Esophagus mucosa (tissue), 1 donor: ENCODE measurements at regions not wholly inside any gene's neighbourhood (a gene's known extent, or its start where the extent isn't known, plus 50 kb on each side); places are given as distances from the start of the nearest gene placed in this dataset.
"Not testable (repeated sequence)": the region's sequence is repeated elsewhere in the genome, so short reads cannot be mapped to it uniquely, and the experiment has no call there.

Experiments
- ATAC-seq: fragments of 200-7000 bp; cut with Tn5 transposase; one replicate; pipeline ENCODE4 v1.9.1; 2020
- donor health status: DM: yes; HTN: yes; CAD: no.

DNA sequence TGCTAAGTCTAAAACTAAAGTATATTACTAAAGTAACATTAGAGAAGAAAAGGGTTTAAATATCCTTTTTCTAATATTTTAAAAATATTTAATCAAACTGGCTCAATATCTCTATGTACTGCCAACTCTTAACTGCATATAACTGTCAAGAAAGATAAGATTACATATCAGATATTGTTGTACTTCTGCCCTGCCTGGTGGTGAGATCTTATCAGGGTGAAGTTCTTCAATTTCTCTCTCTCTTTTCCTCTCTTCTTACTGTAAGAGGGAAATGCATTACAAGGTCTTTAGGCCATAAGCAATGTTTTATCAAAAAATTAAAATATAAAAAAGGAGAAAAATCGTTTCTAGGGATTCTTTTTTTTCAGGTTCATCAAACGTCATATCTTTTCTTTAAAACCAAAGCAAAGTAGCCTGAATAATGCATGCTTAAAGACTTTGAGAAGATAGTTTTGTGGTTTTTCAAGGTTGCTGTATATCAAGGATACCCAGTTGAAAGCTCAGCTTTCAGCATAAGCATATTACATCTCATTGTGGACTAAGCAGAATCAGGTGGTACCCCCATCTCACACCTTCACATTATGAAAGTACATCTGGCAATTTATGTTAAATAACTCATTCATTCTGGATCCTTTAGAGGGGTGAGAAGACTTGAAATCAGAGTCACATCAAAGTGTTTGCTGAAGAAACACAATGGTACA, 1625.7 kb upstream of the SLC10A2 start:
- ATAC-seq: no peak

DNA sequence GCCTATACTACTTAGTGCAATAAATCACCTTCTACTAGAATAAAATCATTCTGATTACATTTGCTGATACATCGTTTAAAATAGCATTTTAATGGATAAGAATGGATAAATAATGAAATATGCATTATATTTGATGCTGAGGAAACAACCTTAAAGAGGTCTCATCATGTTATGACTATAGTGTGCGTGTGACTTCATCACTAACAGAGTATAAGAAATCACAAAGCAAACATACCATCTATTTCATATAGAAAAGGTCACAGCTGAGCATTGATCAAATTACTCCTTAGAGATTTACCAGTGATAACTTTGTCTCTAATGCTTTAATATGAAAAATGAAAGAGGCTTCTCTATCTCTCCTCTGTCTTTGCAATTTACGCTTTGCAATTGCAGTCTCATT, 1620.3 kb upstream of the SLC10A2 start:
- no peak for ATAC-seq

DNA sequence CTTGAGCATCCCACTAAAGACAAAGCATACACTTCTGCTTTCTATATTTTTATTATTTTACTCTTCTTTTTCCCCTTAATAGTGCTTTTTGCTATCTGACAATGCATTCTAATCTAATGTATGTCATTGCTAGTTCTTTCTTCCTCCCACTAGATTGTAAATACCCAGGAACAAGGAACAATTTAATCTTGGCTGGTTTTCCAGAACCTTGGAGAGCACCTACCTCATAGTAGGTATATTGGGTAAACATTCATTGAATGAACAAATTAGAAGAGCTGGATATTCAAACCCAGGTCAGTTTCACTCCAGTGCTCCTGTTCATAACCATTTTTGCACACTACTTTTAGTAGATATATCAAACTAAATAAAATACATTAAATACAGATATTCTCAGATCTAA, 1617.6 kb upstream of the SLC10A2 start:
- ATAC-seq: no peak

DNA sequence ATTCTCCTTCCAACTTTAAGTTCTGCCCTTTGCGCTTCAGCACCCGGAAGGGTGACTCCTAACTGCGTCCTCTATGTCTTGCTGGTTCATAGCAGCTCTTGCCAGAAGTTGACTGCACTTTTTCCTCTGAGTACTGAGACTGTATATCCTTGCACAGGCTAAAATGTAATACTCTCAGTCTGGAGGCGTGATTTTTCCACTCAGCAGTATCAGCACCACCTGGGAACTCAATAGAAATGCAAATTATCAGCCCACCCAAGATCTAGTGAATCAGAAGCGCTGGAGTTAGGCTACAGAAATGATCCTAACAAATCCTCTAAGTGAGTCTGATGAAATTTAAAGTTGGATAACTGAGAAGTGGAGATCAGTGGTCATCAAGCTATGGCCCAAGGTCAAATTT, 1611.9 kb upstream of the SLC10A2 start:
- ATAC-seq: no peak

DNA sequence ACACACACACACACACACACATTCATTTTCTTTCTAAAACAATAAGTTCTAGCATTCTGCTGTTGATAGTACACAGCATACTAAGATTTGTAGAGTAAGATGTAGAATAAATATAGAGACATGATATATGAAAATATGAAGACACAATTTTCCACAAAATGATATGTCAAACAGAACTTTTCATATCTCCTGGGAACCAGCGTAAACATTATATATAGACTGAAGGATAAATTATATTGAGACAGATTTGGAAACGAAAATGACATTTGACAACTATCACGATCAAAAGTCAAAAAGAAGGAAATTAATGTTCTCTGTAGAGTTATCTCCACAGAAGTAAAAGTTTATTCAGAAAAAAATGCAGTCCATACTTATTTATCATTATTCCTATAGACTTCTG, 1605.7 kb upstream of the SLC10A2 start:
- no peak for ATAC-seq

DNA sequence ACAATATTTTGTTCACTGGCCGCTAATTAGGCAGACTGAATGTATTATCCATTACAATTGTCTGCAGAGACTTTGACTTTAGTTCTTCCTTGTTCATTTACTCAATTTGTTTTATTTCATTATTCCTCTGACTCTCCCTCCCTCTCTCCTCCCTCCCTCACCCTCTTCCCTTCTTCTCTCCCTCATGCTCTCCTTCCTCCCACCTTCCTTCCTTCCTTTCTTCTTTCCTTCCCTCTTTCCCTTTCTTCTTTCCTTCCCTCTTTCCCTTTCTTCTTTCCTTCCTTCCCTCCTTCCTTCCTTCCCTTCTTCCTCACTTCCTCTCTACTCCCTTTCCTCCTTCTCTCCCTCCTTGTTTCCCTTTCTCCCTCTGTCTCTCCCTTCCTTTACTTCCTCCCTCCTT, 1591.0 kb upstream of the SLC10A2 start:
- ATAC-seq: no peak

DNA sequence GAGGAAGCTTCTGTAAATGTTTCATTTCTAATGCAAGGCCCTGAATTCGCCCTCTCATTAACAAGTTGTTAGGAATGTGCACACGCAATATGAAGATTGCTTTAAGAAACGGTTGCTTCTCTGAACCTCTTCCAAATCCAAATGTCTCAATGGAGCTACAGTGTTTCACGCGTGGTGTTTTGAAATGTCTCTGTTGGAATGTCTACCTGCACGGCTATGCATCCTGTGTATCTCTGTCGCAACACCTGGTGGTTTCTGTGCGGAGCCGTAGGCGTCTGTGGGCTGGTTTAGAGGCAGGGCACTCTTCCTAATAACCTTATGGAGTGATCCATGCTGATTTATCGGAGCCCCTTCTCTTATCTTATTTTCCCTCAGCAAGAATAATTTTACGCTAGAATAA, 1584.2 kb upstream of the SLC10A2 start:
- no peak for ATAC-seq

DNA sequence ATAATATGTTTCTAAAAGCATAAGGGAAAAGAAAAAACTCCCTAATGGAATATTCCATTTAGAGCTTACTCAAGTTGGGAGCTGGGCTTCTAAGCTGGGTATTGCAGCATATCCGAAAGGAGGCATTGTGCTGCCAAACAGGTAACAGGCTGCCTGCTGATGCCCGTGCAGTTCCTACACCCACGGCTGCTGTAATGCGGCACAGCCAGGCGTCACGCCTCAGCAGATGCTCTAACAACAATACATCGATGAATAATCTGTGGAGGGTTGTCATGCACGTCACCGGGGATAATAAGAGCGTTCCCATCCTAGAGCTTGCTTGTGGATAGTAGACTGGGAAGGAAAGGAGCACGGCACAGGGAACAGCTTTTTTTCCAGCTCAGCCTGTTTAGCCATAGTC, 1582.1 kb upstream of the SLC10A2 start:
- no peak for ATAC-seq

DNA sequence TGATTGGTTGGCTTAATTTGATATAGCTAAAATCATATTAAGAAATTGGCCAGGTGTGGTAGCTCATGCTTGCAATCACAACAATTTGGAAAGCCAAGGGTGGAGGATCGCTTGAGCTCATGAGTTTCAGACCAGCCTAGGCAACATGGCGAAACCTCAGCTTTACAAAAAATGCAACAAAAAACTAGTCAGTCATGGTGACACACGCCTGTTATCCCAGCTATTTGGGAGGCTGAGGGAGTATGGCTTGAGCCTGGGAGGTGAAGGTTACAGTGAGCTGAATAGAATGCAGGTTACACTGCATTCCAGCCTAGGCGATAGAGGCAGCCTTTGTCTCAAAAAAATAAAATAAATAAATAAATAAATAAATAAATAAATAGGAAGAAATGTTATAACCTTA, 1579.6 kb upstream of the SLC10A2 start:
- ATAC-seq: no peak

DNA sequence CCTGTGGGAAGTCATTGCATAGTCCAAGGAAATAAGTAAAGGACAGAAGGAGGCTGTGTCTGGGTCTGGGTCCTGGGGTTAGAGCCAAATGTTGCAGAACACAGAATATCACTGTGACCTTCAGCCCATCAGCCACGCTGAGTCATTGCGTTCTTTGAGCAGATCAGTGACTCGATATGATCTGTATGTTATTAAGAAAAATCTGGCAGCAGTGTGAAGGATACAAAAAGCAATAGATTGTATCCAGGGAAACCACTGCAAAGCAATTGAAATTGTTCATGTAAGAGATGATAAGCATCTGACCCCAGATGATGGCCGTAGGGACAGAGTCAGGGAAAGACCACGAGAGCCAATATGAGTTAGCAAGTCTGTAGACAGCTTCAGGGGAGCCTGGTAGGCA, 1575.1 kb upstream of the SLC10A2 start:
- no peak for ATAC-seq

DNA sequence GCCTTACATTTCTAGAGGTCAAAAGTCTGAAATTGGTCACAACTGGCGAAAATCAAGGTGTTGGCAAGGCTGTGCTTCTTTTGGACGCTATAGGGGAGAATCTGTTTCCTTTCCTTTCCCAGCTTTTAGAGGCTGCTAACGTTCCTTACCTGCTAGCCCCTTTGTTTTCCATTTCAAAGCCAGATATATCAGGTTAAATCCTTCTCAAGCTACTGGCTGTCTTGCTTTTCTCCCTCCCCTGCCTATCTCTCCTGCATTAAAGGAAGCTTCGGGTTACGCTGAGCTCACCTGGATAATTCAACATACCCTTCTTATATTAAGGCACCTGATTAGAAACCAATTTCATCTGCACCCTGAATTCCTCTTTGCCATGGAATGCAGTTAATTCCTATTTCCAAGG, 1569.7 kb upstream of the SLC10A2 start:
- no peak for ATAC-seq

DNA sequence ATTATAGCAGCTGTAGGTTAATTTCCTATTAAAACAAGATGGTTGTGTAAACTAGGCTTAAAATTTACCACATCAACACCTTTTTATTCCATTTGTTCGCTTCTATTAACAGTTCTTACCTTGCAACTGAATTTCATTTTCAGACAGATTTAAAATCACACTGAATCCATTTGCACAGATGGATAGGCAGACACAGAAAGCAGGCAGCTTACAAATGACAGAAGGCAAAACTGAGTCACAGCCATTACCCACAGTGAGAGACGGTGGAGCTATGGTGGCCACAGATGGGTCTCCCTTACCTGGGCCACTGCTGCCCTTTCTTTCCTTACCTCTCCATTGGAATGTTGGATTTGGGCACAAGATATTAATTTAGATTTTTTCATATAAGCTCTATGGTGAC, 1567.8 kb upstream of the SLC10A2 start:
- no peak for ATAC-seq

DNA sequence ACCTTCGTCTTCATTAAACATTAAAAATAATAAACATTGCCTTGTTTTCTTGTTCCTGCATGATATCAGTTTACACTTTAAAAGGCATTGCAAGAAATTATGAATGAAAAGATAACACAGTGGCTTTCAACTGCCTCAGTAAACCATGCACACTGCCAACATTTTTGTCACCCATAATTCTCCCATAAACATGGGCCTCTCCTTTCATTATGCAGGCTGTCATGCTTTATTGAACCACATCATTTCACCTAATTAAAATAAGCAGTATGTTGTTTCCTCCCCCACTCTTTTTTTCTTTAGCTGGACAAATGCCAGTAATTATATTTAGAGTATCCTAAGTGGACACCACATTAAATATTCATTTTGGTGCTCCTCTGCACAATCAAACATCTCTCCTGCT, 1566.5 kb upstream of the SLC10A2 start:
- ATAC-seq: no peak

DNA sequence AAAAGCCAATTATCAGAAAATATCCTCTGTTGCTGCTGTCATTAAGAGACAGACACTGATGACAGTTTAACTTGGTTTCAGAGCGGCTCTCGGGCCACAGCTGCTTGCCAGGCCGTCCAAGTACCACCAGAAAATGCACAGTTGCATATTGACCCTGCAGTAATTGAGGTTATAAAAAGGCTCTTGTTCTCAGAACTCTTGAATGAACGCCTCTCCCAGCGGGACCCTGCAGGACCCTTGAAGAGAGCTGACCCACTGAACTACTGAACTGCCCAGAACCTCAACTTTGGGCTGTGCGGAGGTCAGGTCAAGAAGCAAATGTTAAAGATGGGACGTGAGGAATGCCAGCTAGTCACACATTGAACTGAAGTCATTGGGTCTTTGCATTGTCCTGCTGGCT, 1559.0 kb upstream of the SLC10A2 start:
- no peak for ATAC-seq

DNA sequence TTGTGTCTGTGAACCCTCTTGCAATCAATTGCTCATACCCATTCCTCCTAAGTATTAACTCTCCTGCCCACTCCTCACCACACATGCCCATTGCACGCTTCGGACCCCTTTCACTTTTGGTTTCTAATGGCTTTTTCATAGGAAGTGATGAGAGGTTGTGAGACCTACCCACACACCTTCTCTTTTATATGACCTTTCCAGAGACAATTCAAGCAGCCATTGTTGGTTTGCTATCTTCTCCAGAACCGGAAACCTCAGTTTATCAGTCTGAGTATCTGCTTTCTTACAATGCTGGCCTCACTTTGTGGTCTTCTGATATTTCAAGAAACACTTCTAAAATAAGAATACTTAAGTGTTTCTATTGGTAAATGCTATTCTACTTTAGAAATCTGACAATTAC, 1550.8 kb upstream of the SLC10A2 start:
- ATAC-seq: no peak

DNA sequence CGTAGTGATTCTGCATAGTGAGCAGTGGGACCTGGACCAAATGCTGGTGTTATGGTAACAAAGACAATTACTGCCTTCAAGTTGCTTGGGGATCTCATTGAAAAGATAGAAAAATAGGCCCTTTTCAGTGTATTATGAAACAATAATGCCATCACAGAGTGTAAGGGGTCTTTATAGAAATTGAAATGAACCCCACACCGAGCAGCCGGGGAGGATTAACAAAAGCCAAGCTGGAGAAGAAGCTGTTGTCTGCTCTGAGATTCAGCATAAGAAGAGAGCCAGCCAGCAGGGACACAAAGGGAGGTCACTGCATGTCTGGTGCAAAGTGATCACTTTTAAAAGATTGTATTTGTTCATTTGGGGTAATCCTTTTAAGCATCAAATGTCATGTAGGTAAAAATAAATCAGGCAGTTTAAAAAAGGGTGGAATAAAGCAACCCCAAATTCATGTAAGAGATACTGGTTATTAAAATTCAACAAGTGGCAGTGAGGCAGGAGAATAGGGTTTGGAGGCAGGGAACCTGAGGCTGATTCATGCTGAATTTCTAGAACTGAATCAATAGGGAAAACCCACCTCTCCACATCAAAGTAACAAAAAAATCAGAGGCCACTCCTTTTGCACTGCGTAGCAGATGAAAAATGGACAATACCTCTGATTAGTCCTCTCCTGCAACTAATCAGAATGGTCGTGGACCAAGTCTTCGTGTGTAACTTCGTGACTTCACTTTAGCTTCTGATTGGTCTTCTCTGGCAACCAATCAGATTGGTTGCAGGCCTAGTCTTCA, 1548.3 kb upstream of the SLC10A2 start:
- no peak for ATAC-seq

DNA sequence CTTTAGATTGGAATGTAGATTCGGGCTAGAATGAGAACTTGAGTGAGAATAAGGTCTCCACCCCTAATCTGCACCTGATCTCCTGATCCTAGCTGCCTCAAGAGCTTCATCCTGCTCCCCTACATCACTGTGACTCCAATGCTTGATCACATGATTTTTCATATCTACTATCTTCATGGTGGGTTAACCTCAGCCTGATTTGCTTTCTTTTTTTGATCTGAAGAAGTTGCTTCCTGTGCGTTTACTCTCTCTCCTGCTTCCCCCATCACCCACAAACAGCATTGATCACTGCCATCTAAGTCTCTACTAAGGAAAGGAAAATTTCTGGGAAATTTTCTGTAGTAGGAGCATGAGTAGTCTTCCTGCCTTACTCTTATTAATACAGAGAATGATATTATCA, 1542.1 kb upstream of the SLC10A2 start:
- no peak for ATAC-seq

DNA sequence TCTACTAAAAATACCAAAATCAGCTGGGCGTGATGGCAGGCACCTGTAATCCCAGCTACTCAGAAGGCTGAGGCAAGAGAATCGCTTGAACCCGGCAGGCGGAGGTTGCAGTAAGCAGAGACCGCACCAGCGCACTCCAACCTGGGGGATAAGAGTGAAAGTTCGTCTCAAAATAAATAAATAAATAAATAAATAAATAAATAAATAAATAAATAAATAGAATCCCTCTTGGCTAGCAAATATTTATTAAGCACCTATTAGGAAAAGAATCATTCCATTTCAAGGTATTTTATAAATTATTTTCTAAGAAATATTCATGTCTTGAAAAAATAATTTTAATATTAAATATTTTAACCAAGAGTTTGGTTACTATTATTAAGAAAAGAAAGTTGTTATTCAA, 1539.2 kb upstream of the SLC10A2 start:
- ATAC-seq: not testable (repeated sequence)

DNA sequence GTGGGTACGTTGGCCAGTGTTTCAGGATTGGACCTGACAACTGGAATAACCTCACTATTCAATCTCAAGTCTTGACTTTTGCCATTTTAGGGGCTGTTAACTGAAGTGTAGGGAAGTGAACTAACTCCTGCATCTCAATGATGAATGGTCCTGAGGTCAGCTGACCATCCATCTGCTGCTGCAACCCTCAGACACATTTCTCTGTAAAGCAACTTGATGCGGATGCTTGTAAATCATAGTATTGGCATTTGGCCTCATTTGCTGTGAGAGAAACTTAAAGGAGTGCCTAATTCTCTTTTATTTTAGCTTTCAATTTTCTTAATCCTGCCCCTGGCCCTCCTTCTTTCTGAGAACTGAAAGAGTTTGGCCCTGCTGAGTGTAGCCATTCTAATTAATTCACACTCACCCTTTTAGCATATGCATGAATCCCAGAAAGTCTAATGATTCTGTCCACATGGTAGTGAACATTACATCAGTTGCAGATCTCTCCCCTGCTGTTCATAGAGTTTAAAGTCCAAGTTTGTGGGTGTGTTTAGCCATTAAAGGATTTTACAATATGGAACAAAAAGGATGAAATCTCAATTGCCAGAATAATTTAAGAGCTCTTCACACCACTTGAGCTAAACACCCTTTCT, 1531.4 kb upstream of the SLC10A2 start:
- ATAC-seq: no peak

DNA sequence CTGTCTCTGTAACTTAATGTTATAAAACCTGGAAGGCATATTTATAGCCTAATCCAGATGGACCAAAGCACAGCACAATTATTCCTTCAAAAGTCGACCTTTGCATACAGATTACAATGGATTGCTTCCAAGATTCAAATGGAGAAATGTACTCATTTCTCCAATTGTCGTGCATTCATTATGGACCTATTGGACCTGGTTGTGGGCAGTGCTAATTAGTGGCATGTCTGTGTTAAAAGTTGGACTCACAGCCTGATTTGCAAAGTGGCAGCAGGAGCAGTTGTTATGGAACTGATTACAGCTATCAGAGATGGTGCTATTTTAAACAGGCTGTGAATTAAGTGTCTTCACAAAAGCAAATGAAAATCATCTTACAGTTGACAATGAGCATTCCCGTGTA, 1529.3 kb upstream of the SLC10A2 start:
- ATAC-seq: no peak

DNA sequence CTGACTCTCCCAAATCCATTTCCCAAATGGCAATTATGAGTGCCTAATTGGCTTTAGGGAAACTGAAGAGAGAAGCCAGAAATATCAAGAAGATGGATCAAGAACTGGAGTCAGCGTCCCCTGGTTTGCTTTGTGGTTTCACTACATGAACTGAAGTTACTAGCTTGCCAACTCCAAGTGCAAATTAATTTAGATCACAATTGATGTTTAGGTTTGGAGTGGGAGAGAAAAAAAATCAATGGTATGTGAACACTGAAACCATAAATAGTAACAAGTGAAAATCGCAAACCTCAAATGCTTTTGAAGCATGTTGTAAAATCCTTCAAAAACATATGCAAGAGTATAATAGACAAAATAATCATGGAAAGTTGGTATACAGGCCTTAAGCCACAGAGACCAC, 1528.6 kb upstream of the SLC10A2 start:
- no peak for ATAC-seq

DNA sequence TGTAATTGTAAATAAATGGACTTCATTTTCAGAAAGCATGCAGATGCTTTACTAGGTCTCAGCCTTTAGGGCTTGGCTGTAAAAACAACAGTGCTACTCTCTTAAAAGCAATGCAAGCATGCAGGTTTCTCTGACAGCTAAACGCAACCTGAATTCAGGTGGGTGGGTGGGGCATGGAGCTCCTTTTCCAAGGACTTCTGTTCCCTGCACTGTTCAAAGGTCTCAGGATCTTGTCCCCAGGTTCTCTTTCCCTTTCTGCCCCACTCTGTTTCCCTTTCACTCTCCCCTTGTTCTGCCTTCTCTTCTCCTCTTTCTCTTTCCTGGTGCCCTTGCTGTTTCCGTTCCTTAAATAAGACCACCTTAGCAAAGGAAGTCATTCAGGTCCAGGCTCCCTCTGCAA, 1527.5 kb upstream of the SLC10A2 start:
- no peak for ATAC-seq

DNA sequence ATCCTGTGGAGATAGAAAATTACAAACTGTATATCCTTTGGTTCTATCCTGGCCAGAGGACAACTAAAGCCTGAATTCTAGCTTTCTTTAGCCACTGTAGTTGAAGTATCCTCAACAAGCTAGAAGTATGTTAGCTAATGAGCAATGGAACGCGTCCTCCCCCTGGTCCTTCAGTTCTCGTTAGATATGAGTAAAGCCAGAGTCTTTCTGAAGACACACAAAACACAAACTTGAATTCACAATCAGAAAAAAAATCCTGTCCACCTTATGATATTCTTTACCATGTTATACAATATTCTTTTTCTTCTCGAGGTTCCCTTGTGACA, 1527.0 kb upstream of the SLC10A2 start:
- ATAC-seq: no peak

DNA sequence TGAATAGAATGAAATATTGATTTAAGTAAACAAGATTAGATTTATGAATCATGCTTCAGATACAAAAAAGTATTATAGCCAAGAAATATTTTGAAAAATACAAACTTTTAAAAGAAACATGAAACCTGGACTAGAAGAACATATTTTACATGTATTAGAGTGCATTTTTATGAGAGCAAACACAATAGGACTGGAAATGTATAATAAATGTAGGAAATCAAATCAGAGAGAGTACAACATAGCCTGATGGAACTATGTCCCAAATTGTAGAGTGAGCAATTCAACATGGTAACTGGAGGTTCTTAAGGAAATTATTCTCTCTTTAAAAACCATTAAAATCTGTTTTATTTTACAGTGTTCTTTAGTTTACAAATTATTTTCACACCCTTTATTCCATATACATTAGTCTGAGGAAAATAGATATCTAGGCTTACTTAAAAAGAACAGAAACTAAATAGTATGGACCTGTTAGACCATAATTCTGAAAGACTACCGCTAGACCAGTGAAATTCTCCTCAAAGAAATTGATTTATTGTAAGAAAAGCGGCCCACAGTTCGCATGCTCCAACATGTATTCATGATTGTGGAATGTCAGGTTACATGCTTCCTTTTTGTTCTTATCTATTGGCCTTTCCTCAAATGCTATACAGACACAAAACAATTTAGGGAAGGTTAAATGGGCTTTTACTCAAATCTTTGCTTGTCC, 1526.5 kb upstream of the SLC10A2 start:
- ATAC-seq: no peak
